AG04449 (cell line): ENCODE measurements at regions not wholly inside any gene's neighbourhood (a gene's known extent, or its start where the extent isn't known, plus 50 kb on each side); places are given as distances from the start of the nearest gene placed in this dataset.

Experiments used
- CTCF ChIA-PET: fragments of 350-600 bp; formaldehyde crosslinking; extraction: SDS; loops from one replicate; lab custom pipeline; 2021; ENCODE audit warnings: antibody characterized with exemption; lab: Yijun Ruan, JAX
- POLR2A ChIA-PET: fragments of 400-600, 350-600 bp; formaldehyde crosslinking; extraction: SDS; loops from one replicate; lab custom pipeline; 2020; ENCODE audit warnings: antibody characterized with exemption, inconsistent platforms; lab: Yijun Ruan, JAX
- DNase-seq: peaks from one replicate; pipeline ENCODE4 v3.0.0-alpha.2; 2010; ENCODE audit warnings: low read depth, low spot score
- H3K4me3 ChIP-seq: 2 replicates; pipeline ENCODE4 v1.5.1; 2011; ENCODE audit warnings: low read depth, mild to moderate bottlenecking, control low read depth, low read length
- TF ChIP-seq, protein P1 (sequence below): IDR thresholded peaks from one replicate; pipeline ENCODE4 v1.5.1; 2011; ENCODE audit warnings: mild to moderate bottlenecking, moderate library complexity, low read length, control low read depth, inconsistent platforms; ENCODE audit not compliant: insufficient read depth; ENCODE audit errors: missing control alignments

DNA sequence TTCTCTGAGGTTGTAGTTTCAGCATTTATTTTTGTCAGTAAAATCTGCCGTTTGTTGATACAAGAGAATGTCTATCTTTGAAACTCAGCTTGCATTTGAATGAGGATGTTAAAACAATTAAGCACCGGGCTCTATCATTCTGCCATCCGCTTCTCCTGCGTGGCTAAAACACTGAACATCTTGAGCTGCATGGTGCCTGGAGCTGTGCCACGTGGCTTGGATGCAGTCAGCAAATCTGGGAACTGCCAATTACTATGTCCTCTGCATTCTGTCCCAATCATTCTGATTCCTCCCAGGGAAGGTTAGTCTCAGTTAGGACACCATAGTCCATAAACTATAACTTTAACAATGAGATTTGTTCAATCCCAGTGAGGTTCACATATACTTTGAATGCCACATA, 598.4 kb downstream of the FBXO15 start:
- ChIA-PET CTCF (interaction anchor here (1.1 kb wide), 1 partner anchor 13 kb away, joined by 3 read pairs; no protein-coding TSS in a partner anchor), POLR2A (no interaction called here)
- no peak overlapping the region for H3K4me3 ChIP-seq
- TF ChIP-seq, protein P1, sequence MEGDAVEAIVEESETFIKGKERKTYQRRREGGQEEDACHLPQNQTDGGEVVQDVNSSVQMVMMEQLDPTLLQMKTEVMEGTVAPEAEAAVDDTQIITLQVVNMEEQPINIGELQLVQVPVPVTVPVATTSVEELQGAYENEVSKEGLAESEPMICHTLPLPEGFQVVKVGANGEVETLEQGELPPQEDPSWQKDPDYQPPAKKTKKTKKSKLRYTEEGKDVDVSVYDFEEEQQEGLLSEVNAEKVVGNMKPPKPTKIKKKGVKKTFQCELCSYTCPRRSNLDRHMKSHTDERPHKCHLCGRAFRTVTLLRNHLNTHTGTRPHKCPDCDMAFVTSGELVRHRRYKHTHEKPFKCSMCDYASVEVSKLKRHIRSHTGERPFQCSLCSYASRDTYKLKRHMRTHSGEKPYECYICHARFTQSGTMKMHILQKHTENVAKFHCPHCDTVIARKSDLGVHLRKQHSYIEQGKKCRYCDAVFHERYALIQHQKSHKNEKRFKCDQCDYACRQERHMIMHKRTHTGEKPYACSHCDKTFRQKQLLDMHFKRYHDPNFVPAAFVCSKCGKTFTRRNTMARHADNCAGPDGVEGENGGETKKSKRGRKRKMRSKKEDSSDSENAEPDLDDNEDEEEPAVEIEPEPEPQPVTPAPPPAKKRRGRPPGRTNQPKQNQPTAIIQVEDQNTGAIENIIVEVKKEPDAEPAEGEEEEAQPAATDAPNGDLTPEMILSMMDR: no peak
- DNase-seq: no peak

DNA sequence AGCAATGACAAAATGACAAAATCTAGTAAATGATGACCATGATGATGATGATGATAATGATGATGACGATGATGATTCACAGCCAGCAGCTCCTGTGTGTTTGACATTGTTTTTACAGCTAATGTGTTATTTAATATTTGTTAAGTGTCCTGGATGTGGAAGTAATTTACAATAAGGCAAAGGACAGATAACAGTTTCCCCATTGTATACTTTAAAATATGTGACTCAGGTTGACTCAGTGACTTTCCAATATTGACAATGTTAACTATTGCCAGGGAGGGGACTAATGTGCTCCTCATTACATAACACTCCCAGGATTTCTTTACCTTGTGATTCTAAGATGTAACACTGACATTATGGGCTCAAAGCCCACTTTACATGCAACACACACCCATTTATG, 602.2 kb downstream of the FBXO15 start:
- DNase-seq: no peak
- TF ChIP-seq, protein P1: no peak
- ChIA-PET POLR2A (no interaction called here), CTCF (no interaction called here)
- H3K4me3 ChIP-seq: no peak overlapping the region

DNA sequence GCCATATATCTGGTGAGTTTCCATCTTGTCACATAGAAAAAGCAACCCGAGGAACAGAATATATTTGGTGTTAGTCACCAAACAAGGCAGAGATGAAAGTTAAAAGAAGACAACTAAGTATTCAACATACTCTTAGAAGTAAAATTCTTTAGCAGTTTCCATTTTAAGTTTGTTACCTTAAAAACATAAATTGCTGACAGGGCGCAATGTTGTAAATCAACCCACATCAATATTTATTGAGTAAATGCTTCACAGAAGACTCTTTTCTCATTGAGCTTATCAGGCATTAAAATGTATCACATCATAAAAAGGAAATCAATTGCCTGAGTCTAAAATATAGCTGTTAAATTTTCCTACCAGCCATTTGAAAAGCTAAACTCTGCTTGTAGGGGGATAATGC, 603.0 kb downstream of the FBXO15 start:
- no peak overlapping the region for H3K4me3 ChIP-seq
- DNase-seq: no peak
- ChIA-PET POLR2A (no interaction called here), CTCF (no interaction called here)
- TF ChIP-seq, protein P1: no peak

DNA sequence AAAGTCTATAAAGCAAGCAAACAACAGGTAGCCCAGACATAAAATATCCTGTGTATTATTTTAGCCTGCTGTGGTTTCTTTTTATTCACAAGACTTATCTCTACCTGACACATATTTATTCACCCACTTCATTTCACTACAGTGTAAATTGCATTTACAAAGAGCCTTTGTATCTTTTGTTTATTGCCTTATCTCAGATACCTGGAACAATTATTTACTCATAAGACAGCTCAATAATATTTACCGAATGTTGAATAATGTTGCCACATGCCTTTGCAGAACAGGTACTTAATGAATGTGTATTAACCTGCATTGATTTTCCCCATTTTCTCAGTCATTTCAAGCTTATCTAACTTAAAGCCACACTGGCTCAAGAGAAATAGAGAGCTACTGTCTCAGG, 603.6 kb downstream of the FBXO15 start:
- DNase-seq: no peak
- TF ChIP-seq, protein P1: no peak
- no peak overlapping the region for H3K4me3 ChIP-seq
- CTCF ChIA-PET: no interaction called here
- POLR2A ChIA-PET: no interaction called here

DNA sequence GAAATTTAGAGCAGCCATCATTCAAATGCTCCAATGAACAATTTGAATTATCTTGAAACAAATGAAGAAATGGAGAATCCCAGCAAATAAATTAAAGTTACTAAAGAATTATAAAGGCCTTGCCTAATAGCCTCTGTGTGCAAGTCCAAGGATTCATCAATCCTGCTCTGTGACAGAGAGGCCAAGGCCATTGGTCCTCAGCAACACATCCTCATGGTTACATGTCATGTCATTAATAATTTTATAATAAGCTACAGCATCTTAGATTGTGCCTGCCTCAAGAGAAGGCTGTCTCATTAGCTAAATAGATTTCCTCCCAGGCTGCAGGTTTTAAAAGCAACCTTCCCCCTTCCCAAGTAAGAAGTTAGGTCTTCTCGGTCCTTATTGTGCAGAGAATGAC, 611.6 kb downstream of the FBXO15 start:
- H3K4me3 ChIP-seq: no peak overlapping the region
- POLR2A ChIA-PET: no interaction called here
- CTCF ChIA-PET: interaction anchor here (0.6 kb wide), 1 partner anchor 106 kb away, joined by 3 read pairs; no protein-coding TSS in a partner anchor
- no peak for DNase-seq
- TF ChIP-seq, protein P1: no peak

DNA sequence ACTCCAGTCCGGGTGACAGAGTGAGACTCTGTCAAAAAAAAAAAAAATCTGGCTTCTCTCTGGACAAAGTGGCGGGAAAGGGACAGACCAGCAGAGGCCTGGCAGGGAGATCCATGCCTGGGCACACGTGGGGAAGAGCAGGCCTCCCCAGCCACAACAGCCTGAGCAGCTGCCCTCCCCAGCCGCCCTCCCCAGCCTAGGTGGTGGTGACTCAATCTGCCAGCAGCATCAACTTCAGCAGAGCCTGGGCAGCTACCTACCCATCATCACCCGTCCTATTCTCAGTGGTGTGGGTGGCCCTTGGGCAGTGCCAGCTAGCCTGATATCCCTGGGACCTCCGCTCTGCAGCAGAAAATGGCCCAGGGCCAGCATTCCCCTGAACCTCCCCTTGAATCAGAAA, 612.4 kb downstream of the FBXO15 start:
- TF ChIP-seq, protein P1: no peak
- POLR2A ChIA-PET: no interaction called here
- CTCF ChIA-PET: interaction anchor here (0.6 kb wide), 1 partner anchor 105 kb away, joined by 3 read pairs; no protein-coding TSS in a partner anchor
- H3K4me3 ChIP-seq: no peak overlapping the region
- no peak for DNase-seq
